Head of caudate nucleus (tissue), 42 donors: ENCODE measurements at regions not wholly inside any gene's neighbourhood (a gene's known extent, or its start where the extent isn't known, plus 50 kb on each side); places are given as distances from the start of the nearest gene placed in this dataset.
"Not testable (repeated sequence)": the region's sequence is repeated elsewhere in the genome, so short reads cannot be mapped to it uniquely, and the experiment has no call there.

Source experiments
- DNase-seq, 42 donors: peaks; one replicate each; pipeline versions ENCODE4 v3.0.0 to v3.0.0-alpha.2; 2020 to 2021; ENCODE audit warnings: mixed read lengths in 7 of 42
- intact Hi-C: fragments of 100-400 bp; cut with DNase I; formaldehyde crosslinking; loops from one replicate; pipeline ENCODE4 v1.15.0; 2022

DNA sequence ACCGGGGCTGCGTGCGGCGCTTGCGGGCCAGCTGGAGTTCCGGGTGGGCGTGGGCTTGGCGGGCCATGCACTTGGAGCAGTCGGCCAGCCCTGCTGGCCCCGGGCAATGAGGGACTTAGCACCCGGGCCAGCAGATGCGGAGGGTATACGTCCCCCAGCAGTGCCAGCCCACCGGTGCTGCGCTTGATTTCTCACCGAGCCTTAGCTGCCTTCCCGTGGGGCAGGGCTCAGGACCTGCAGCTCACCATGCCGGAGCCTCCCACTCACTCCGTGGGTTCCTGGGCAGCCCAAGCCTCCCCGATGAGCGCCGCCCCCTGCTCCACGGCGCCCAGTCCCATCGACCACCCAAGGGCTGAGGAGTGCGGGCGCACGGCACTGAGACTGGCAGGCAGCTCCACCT is 51.4 kb upstream of the INPP4B start:
- DNase-seq, intact Hi-C loops: not testable (repeated sequence)

- intact Hi-C loops = no loop called here
- no peak for DNase-seq
Measured at GRCh38 chr4:142900622-142901021, 54.5 kb upstream of the INPP4B start.

DNA sequence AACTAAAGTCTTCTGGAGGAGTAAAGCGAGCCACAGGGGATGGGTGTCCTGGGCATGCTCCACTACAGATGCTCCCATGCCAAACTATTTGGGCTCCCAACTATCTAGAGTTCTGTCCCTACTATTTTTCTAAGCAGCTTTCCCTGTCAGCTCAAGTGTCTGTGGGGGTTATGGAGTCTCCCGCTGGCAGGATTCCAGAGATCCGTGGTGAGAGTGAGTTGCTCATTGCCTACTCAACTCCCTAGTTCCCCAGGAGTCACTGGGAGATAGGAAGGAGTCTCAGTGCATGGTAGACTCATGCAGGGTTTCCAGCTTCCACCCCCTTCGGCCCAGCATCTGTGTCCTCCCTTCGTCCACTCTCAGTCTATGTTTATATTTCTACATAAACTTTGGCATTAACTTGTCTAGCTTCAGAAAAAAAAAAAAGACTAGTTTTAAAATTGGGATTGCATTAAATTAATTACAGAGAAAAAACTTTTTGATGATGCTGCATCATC is 55.1 kb upstream of the INPP4B start:
- intact Hi-C loops = no loop called here

DNA sequence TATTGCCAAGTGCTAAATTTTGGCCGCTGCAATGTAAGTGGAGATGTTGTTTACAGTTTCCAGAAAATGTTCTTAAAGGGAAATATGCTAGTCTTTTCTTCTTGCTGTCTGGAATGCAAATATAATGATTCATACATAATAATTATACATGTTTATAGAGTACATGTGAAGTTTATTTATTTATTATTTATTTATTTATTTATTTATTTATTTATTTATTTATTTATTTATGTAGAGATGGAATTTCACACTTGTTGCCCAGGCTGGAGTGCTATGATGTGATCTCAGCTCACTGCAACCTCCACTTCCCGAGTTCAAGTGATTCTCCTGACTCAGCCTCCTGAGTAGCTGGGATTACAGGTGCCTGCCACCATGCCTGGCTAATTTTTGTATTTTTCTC is 57.5 kb upstream of the INPP4B start:
- intact Hi-C loops, DNase-seq: not testable (repeated sequence)

More for the DNA sequence above, 55.1 kb upstream of the INPP4B start:
- DNase-seq = peak in 2 of 42 donors; percentile 10

DNA sequence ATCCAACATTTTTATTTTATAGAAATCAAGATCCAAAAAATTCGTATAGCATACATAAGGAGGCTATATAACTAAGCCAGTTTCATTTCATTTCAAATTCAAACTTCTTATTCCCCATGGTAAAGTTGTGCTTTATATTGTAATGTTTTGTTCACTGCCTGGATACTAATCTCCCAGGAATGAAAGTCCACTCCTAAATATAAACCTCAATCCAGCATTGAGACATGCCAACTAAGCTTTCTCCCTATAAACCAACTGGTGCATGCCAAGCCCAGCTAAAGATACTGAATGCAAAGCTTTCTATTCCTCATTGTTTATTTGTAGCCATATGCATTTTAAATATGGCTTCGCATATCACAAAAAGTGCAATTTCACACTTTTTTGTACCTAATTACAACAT is 63.8 kb upstream of the INPP4B start:
- intact Hi-C loops = no loop called here
- no peak for DNase-seq

DNA sequence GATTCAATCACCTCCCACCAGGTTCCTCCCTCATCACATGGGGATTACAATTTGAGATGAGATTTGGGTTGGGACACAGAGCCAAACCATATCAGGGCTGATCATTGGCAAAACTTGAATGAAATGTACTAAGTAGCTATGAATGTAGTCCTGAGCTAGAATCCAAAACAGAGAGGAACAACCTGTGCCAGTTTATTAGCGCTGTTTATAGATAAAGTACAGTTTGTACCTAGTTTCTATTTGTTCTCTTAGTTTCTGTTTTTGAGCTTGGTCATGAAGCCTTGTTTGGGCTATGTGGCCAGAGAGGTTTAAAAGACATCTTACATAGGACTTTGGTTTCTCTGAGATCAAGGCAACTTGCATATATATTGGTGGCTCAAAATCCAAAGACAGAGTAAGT is 66.9 kb upstream of the INPP4B start:
- intact Hi-C loops = no loop called here

GRCh38 chr4:142913461-142914030 is 67.4 kb upstream of the INPP4B start:
- no peak for DNase-seq
- intact Hi-C loops = no loop called here

More for the DNA sequence above, 66.9 kb upstream of the INPP4B start:
- no peak for DNase-seq

DNA sequence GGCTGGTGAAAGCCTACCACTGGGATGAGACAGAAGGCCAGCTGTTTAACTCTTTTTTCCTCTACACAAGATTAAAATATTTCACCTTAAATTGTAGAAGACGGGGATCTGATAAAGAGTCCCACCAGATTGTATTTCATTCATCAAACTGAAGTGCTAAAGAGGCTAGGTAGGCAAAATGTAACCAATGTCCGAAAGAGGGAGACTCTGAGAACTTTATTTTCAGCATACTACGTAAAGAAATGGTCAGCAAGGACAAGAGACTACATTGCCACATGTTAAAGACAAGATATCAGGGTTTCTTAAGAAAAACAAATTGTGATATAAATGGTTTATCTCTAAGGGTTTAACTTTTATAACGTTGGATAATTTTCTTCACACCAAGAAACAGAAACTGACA is 71.6 kb upstream of the INPP4B start:
- DNase-seq = no peak
- intact Hi-C loops = no loop called here

DNA sequence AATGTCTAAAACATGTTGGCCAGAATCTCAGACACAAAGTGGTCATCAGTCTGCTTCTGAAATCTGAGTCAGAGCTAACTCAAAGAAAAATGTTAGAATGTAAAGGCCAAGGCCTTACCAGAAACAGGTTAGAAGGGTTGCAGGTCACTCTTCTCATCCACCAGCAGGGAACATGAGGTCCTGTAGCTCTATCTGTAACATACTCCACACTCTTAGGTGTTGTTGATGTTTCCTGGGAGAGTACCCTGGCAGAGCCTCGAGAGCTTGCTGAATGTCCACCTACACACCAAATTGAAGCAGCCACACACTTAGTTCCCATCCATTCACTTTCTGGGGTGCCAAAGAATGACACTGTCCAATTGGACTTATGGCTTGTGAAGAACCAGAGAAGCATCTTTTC is 76.6 kb upstream of the INPP4B start:
- intact Hi-C loops = no loop called here
- DNase-seq = no peak

DNA sequence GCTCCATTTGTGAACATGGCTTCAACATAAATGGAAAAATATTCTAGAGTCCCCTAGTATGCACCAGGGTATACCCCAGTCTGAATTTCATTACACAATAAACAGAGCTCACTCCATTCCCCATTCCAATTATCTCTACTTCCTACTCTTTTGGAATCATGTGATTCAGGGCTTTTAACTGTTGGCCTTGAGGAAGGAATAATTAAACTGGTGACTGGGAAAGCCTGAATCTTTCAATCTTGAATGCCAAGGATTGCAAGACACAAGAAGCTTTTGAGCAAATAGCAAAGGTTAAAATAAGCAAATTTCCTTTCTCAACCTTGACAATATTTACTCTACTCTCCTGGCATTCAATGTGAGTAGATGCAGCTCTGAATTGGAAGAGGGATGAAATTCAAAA is 77.5 kb upstream of the INPP4B start:
- intact Hi-C loops = no loop called here
- DNase-seq = no peak

DNA sequence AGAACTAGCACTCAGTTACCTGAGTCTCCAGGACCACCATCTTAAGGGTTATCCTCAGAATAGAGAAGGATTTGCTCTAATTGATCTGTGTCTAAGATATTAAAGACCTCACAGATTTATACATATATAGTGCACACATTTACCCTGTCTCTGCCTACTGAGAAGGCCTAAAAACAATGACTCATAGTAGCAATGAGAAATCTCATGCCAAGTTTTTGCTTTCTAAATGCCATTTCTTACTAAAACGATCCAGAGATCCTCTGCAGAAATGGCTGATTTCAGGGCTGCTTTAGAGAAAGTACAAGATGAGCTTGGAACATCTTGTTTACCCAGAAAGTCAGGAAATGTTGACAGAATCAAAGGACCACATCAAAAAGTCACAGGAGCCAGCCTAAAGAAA is 79.1 kb upstream of the INPP4B start:
- intact Hi-C loops = no loop called here
- no peak for DNase-seq

GRCh38 chr4:142927721-142928120 is 81.6 kb upstream of the INPP4B start:
- intact Hi-C loops = no loop called here
- DNase-seq = no peak

DNA sequence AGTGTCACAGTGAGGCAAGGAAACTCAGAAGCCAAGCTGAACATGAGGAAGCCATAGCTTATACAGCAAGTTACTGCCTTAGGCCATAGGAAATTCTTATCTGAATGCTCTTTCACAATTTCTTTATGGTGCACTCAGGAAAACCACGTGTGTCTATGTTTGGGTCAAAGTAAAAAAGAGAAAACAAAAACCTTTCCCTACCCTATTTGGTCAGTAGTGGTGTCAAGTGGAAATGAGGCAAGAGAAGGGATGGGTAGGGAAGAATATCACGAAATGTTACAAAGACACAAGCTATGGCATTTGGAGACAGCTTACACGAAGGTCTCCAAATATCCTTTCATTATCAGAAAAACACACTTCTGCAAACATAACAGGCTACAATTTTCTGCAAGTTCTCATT is 83.4 kb upstream of the INPP4B start:
- DNase-seq = no peak
- intact Hi-C loops = no loop called here

- intact Hi-C loops = no loop called here
Measured at GRCh38 chr4:142933207-142933606, 87.1 kb upstream of the INPP4B start.

DNA sequence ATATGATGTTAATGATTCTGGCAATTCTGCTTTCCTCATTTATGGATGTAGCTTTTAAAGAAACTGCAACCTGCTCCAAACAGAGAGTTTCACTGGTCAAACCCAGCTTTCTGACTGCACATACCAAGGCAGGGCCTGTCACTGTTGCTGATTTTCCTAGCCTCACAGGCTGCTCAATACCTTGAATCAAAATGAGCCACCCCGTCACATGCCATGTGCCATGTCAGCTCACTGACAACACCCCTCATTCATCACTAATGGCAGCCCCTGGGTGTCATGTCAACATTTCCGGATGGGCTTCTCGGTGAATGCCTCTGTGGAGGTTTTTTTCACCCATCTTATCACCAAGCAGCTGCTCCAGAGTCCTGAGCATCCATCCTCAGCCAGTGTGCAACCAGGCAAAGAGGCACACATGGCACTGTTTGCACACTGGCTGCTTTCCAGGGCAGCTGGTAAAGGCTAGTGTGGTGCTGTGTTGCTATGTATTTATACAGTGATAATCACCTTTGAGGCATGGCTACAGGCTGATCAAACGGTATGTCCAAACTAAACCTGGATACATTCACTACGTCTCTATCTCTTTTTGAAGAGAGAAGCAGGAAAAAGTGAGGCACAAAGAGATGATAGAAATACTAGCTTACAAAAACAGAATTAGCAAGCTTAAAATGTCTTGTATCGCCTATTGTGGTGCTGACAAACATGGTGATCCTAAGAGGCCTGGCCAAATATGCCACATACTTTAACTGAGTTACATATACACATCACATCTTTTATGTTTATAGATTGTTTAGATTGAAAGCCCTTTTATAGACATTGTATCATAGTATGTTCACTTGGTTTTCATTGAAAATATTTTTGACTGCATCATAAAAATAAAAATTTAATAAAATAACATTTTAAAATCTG is 94.6 kb upstream of the INPP4B start:
- DNase-seq = peak in 4 of 42 donors; percentile 3 to 25 (median 13)

More at GRCh38 chr4:142933207-142933606, 87.1 kb upstream of the INPP4B start:
- DNase-seq = no peak

GRCh38 chr4:142944565-142944964 is 98.5 kb upstream of the INPP4B start:
- intact Hi-C loops = no loop called here
- no peak for DNase-seq

More for the DNA sequence above, 94.6 kb upstream of the INPP4B start:
- intact Hi-C loops = no loop called here

GRCh38 chr4:142952821-142953580 is 106.9 kb upstream of the INPP4B start:
- intact Hi-C loops = no loop called here
- no peak for DNase-seq

- intact Hi-C loops = no loop called here
- DNase-seq = no peak
Measured at GRCh38 chr4:142954415-142954814, 108.3 kb upstream of the INPP4B start.

- DNase-seq = no peak
- intact Hi-C loops = no loop called here
Measured at GRCh38 chr4:142955501-142955900, 109.4 kb upstream of the INPP4B start.

GRCh38 chr4:142959173-142959572 is 113.1 kb upstream of the INPP4B start:
- intact Hi-C loops = no loop called here
- DNase-seq = no peak
